Myocyte (in vitro differentiated cells): ENCODE measurements at regions not wholly inside any gene's neighbourhood (a gene's known extent, or its start where the extent isn't known, plus 50 kb on each side); places are given as distances from the start of the nearest gene placed in this dataset.

Source experiments
- DNase-seq: peaks from one replicate; pipeline ENCODE4 v3.0.0-alpha.2; 2012; ENCODE audit warnings: low read depth

GRCh38 chr16:22757202-22757601, 56.8 kb upstream of the HS3ST2 start:
- no peak for DNase-seq

GRCh38 chr16:22762486-22762885, 51.5 kb upstream of the HS3ST2 start:
- DNase-seq = peak; percentile 54

GRCh38 chr16:22763437-22764080, 50.4 kb upstream of the HS3ST2 start:
- DNase-seq = no peak
